ENCODE measurements at regions not wholly inside any gene's neighbourhood (a gene's known extent, or its start where the extent isn't known, plus 50 kb on each side); places are given as distances from the start of the nearest gene placed in this dataset.

DNA sequence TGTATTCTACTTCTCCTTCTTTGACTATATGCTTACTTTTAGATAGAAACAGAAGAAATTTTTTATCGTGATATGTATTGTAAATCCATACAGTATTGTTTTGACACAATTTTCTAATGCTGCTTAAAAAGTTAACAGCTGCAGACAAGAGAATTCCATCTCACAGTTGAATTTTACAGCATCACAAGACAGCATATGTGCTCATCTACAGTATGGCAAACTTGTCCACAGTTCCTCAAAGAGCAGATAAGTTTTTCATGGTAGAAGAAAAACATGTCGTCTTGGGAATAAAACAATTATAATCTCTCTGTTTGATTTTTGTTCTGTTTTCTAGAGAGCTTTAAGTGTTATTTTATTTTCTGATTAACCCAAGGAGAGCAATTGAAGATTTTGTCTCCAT, 438.5 kb upstream of the NUDT12 start:
- Histone ChIP-seq H3K4me2 (ENCODE audit: control insufficient read depth, extremely low read depth, insufficient read depth, low read depth, low read length) (no peak overlapping the region), H3K79me2 (ENCODE audit: control insufficient read depth, insufficient read depth, low read length) (no peaks in the 10 kb centered on the region), H2AFZ (ENCODE audit: control insufficient read depth, low read length) (no peak overlapping the region), H3K27me3 (ENCODE audit: control insufficient read depth, extremely low read depth, insufficient read depth, low read length) (no peaks in the 10 kb centered on the region), H3K4me1 (ENCODE audit: control insufficient read depth, extremely low read depth, insufficient read depth, low read length) (no peaks in the 10 kb centered on the region), H3K9ac (ENCODE audit: control insufficient read depth, extremely low read depth, insufficient read depth, low read length) (no peak overlapping the region), H3K4me3 (ENCODE audit: control insufficient read depth in 2 of 3, extremely low read depth in 1 of 3, insufficient read depth in 2 of 3, low read depth in 1 of 3, low read length in 3 of 3) (no peak overlapping the region), H3K9me1 (ENCODE audit: control insufficient read depth, extremely low read depth, insufficient read depth, low read length) (no peaks in the 10 kb centered on the region), H3K36me3 (ENCODE audit: control insufficient read depth in 2 of 2, extremely low read depth in 1 of 2, insufficient read depth in 2 of 2, low read length in 2 of 2) (no peaks in the 10 kb centered on the region), H4K20me1 (ENCODE audit: control insufficient read depth, extremely low read depth, insufficient read depth, low read length) (no peaks in the 10 kb centered on the region), H3K9me3 (ENCODE audit: control insufficient read depth, low read depth, low read length) (no peaks in the 10 kb centered on the region), H3K27ac (ENCODE audit: control insufficient read depth, insufficient read depth, low read length) (no peak overlapping the region)
- TF ChIP-seq, protein P1, sequence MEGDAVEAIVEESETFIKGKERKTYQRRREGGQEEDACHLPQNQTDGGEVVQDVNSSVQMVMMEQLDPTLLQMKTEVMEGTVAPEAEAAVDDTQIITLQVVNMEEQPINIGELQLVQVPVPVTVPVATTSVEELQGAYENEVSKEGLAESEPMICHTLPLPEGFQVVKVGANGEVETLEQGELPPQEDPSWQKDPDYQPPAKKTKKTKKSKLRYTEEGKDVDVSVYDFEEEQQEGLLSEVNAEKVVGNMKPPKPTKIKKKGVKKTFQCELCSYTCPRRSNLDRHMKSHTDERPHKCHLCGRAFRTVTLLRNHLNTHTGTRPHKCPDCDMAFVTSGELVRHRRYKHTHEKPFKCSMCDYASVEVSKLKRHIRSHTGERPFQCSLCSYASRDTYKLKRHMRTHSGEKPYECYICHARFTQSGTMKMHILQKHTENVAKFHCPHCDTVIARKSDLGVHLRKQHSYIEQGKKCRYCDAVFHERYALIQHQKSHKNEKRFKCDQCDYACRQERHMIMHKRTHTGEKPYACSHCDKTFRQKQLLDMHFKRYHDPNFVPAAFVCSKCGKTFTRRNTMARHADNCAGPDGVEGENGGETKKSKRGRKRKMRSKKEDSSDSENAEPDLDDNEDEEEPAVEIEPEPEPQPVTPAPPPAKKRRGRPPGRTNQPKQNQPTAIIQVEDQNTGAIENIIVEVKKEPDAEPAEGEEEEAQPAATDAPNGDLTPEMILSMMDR (optimal IDR thresholded peaks at IDR 0.05 in 1 of 3, IDR thresholded peaks at IDR 0.05 in 1 of 3, conservative IDR thresholded peaks at IDR 0.05 in 1 of 3; ENCODE audit: extremely low read depth in 1 of 3, insufficient read depth in 2 of 3, low read length in 3 of 3) = no peak
- TF ChIP-seq EZH2 (IDR thresholded peaks at IDR 0.05; ENCODE audit: low read length) = no peak
- DNase-seq (ENCODE audit: low read depth, low spot score) (no peak), FAIRE-seq (no peak)
- dilution Hi-C loops (cut with MboI; ENCODE audit: extremely low pct_ligation_motif_present, low sequenced_read_pairs) = no loop called here

DNA sequence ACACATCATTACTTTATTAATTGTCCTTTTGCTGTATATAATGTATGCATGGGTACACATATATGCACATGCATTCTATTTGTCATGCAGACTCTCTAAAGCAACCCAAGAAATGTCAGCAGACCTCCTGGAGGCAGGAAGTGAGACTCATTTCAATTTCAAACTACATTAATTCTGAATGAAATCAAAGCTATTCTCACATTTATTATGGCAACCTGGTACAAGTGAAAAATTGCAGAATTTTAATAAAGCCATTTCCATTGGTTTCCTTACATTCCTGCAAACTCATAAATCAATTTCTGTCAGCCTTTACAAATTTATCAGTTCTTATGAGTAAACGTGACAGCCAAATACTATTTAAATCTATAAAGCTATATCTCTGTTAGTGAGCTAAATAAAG, 430.4 kb upstream of the NUDT12 start:
- no peak overlapping the region for H3K4me2 ChIP-seq (ENCODE audit: control insufficient read depth, extremely low read depth, insufficient read depth, low read depth, low read length)
- no peak overlapping the region for H3K27ac ChIP-seq (ENCODE audit: control insufficient read depth, insufficient read depth, low read length)
- dilution Hi-C loops (cut with MboI; ENCODE audit: extremely low pct_ligation_motif_present, low sequenced_read_pairs) = no loop called here
- H3K4me1 ChIP-seq (ENCODE audit: control insufficient read depth, extremely low read depth, insufficient read depth, low read length) = no peaks in the 10 kb centered on the region
- DNase-seq (ENCODE audit: low read depth, low spot score) = no peak
- no peaks in the 10 kb centered on the region for H3K36me3 ChIP-seq (ENCODE audit: control insufficient read depth in 2 of 2, extremely low read depth in 1 of 2, insufficient read depth in 2 of 2, low read length in 2 of 2)
- no peaks in the 10 kb centered on the region for H3K9me3 ChIP-seq (ENCODE audit: control insufficient read depth, low read depth, low read length)
- H3K27me3 ChIP-seq (ENCODE audit: control insufficient read depth, extremely low read depth, insufficient read depth, low read length) = no peaks in the 10 kb centered on the region
- H3K9ac ChIP-seq (ENCODE audit: control insufficient read depth, extremely low read depth, insufficient read depth, low read length) = no peak overlapping the region
- no peak overlapping the region for H2AFZ ChIP-seq (ENCODE audit: control insufficient read depth, low read length)
- no peak overlapping the region for H3K4me3 ChIP-seq (ENCODE audit: control insufficient read depth in 2 of 3, extremely low read depth in 1 of 3, insufficient read depth in 2 of 3, low read depth in 1 of 3, low read length in 3 of 3)
- no peaks in the 10 kb centered on the region for H3K79me2 ChIP-seq (ENCODE audit: control insufficient read depth, insufficient read depth, low read length)
- no peak for FAIRE-seq
- no peaks in the 10 kb centered on the region for H4K20me1 ChIP-seq (ENCODE audit: control insufficient read depth, extremely low read depth, insufficient read depth, low read length)
- TF ChIP-seq, protein P1 (optimal IDR thresholded peaks at IDR 0.05 in 1 of 3, IDR thresholded peaks at IDR 0.05 in 1 of 3, conservative IDR thresholded peaks at IDR 0.05 in 1 of 3; ENCODE audit: extremely low read depth in 1 of 3, insufficient read depth in 2 of 3, low read length in 3 of 3) = no peak
- no peak for TF ChIP-seq EZH2 (IDR thresholded peaks at IDR 0.05; ENCODE audit: low read length)
- H3K9me1 ChIP-seq (ENCODE audit: control insufficient read depth, extremely low read depth, insufficient read depth, low read length) = no peaks in the 10 kb centered on the region
